ENCODE measurements at regions not wholly inside any gene's neighbourhood (a gene's known extent, or its start where the extent isn't known, plus 50 kb on each side); places are given as distances from the start of the nearest gene placed in this dataset.

GRCh38 chr15:98057453-98057852 lies 97.0 kb downstream of the ARRDC4 start:
- no peak for DNase-seq (ENCODE audit: low read depth, low spot score)
- Histone ChIP-seq H3K27ac (no peak overlapping the region), H3K4me3 (no peak overlapping the region), H3K36me3 (ENCODE audit: insufficient read depth, low read length) (no peaks in the 10 kb centered on the region), H3K9me3 (ENCODE audit: low read depth, low read length) (no peaks in the 10 kb centered on the region), H3K9ac (ENCODE audit: insufficient read length) (no peak overlapping the region)
- TF ChIP-seq POLR2AphosphoS5 (IDR thresholded peaks at IDR 0.05; ENCODE audit: borderline replicate concordance, low read depth, low read length) (no peak), EZH2 (IDR thresholded peaks at IDR 0.05) (no peak), FOXP2 (optimal IDR thresholded peaks at IDR 0.05; ENCODE audit: control extremely low read depth, extremely low read length, insufficient read depth) (no peak)

GRCh38 chr15:98062869-98063268 lies 102.4 kb downstream of the ARRDC4 start:
- Histone ChIP-seq H3K4me3 (no peak overlapping the region), H3K9ac (ENCODE audit: insufficient read length) (no peak overlapping the region), H3K27ac (no peak overlapping the region), H3K9me3 (ENCODE audit: low read depth, low read length) (no peaks in the 10 kb centered on the region), H3K36me3 (ENCODE audit: insufficient read depth, low read length) (no peaks in the 10 kb centered on the region)
- DNase-seq (ENCODE audit: low read depth, low spot score): no peak
- TF ChIP-seq FOXP2 (optimal IDR thresholded peaks at IDR 0.05; ENCODE audit: control extremely low read depth, extremely low read length, insufficient read depth): no peak
- TF ChIP-seq POLR2AphosphoS5 (IDR thresholded peaks at IDR 0.05; ENCODE audit: borderline replicate concordance, low read depth, low read length): no peak
- no peak for TF ChIP-seq EZH2 (IDR thresholded peaks at IDR 0.05)

GRCh38 chr15:98063315-98063714 lies 102.8 kb downstream of the ARRDC4 start:
- TF ChIP-seq FOXP2 (optimal IDR thresholded peaks at IDR 0.05; ENCODE audit: control extremely low read depth, extremely low read length, insufficient read depth): no peak
- TF ChIP-seq POLR2AphosphoS5 (IDR thresholded peaks at IDR 0.05; ENCODE audit: borderline replicate concordance, low read depth, low read length): no peak
- TF ChIP-seq EZH2 (IDR thresholded peaks at IDR 0.05): no peak
- Histone ChIP-seq H3K9me3 (ENCODE audit: low read depth, low read length) (no peaks in the 10 kb centered on the region), H3K36me3 (ENCODE audit: insufficient read depth, low read length) (no peaks in the 10 kb centered on the region), H3K4me3 (no peak overlapping the region), H3K9ac (ENCODE audit: insufficient read length) (no peak overlapping the region), H3K27ac (no peak overlapping the region)
- no peak for DNase-seq (ENCODE audit: low read depth, low spot score)

- TF ChIP-seq POLR2AphosphoS5 (IDR thresholded peaks at IDR 0.05; ENCODE audit: borderline replicate concordance, low read depth, low read length) (no peak), FOXP2 (optimal IDR thresholded peaks at IDR 0.05; ENCODE audit: control extremely low read depth, extremely low read length, insufficient read depth) (no peak), EZH2 (IDR thresholded peaks at IDR 0.05) (no peak)
- no peak overlapping the region for H3K9ac ChIP-seq (ENCODE audit: insufficient read length)
These were observed 103.4 kb downstream of the ARRDC4 start for GRCh38 chr15:98063871-98064270.

GRCh38 chr15:98067339-98067738 lies 106.8 kb downstream of the ARRDC4 start:
- Histone ChIP-seq H3K4me3 (no peak overlapping the region), H3K9ac (ENCODE audit: insufficient read length) (no peak overlapping the region), H3K27ac (no peak overlapping the region), H3K36me3 (ENCODE audit: insufficient read depth, low read length) (no peaks in the 10 kb centered on the region), H3K9me3 (ENCODE audit: low read depth, low read length) (no peaks in the 10 kb centered on the region)
- TF ChIP-seq POLR2AphosphoS5 (IDR thresholded peaks at IDR 0.05; ENCODE audit: borderline replicate concordance, low read depth, low read length): no peak
- no peak for TF ChIP-seq FOXP2 (optimal IDR thresholded peaks at IDR 0.05; ENCODE audit: control extremely low read depth, extremely low read length, insufficient read depth)
- TF ChIP-seq EZH2 (IDR thresholded peaks at IDR 0.05): no peak
- no peak for DNase-seq (ENCODE audit: low read depth, low spot score)

More at GRCh38 chr15:98063871-98064270, 103.4 kb downstream of the ARRDC4 start:
- no peaks in the 10 kb centered on the region for H3K36me3 ChIP-seq (ENCODE audit: insufficient read depth, low read length)
- no peak overlapping the region for H3K27ac ChIP-seq
- no peak overlapping the region for H3K4me3 ChIP-seq
- no peaks in the 10 kb centered on the region for H3K9me3 ChIP-seq (ENCODE audit: low read depth, low read length)
- DNase-seq (ENCODE audit: low read depth, low spot score): no peak

GRCh38 chr15:98069256-98069655 lies 108.8 kb downstream of the ARRDC4 start:
- Histone ChIP-seq H3K9me3 (ENCODE audit: low read depth, low read length) (no peaks in the 10 kb centered on the region), H3K36me3 (ENCODE audit: insufficient read depth, low read length) (no peaks in the 10 kb centered on the region), H3K4me3 (no peak overlapping the region), H3K9ac (ENCODE audit: insufficient read length) (no peak overlapping the region), H3K27ac (no peak overlapping the region)
- DNase-seq (ENCODE audit: low read depth, low spot score): no peak
- TF ChIP-seq POLR2AphosphoS5 (IDR thresholded peaks at IDR 0.05; ENCODE audit: borderline replicate concordance, low read depth, low read length): no peak
- TF ChIP-seq EZH2 (IDR thresholded peaks at IDR 0.05): no peak
- no peak for TF ChIP-seq FOXP2 (optimal IDR thresholded peaks at IDR 0.05; ENCODE audit: control extremely low read depth, extremely low read length, insufficient read depth)

- H3K9ac ChIP-seq (ENCODE audit: insufficient read length): no peak overlapping the region
- DNase-seq (ENCODE audit: low read depth, low spot score): no peak
- no peaks in the 10 kb centered on the region for H3K9me3 ChIP-seq (ENCODE audit: low read depth, low read length)
- H3K27ac ChIP-seq: no peak overlapping the region
- H3K36me3 ChIP-seq (ENCODE audit: insufficient read depth, low read length): no peaks in the 10 kb centered on the region
- TF ChIP-seq EZH2 (IDR thresholded peaks at IDR 0.05): no peak
- TF ChIP-seq POLR2AphosphoS5 (IDR thresholded peaks at IDR 0.05; ENCODE audit: borderline replicate concordance, low read depth, low read length): no peak
- TF ChIP-seq FOXP2 (optimal IDR thresholded peaks at IDR 0.05; ENCODE audit: control extremely low read depth, extremely low read length, insufficient read depth): no peak
- H3K4me3 ChIP-seq: no peak overlapping the region
These were observed 109.6 kb downstream of the ARRDC4 start for GRCh38 chr15:98070137-98070536.

- no peak overlapping the region for H3K9ac ChIP-seq (ENCODE audit: insufficient read length)
- DNase-seq (ENCODE audit: low read depth, low spot score): no peak
- TF ChIP-seq FOXP2 (optimal IDR thresholded peaks at IDR 0.05; ENCODE audit: control extremely low read depth, extremely low read length, insufficient read depth): no peak
- TF ChIP-seq EZH2 (IDR thresholded peaks at IDR 0.05): no peak
- no peak for TF ChIP-seq POLR2AphosphoS5 (IDR thresholded peaks at IDR 0.05; ENCODE audit: borderline replicate concordance, low read depth, low read length)
These were observed 111.3 kb downstream of the ARRDC4 start for GRCh38 chr15:98071786-98072185.

GRCh38 chr15:98075441-98075840 lies 114.9 kb downstream of the ARRDC4 start:
- no peak for DNase-seq (ENCODE audit: low read depth, low spot score)
- Histone ChIP-seq H3K9me3 (ENCODE audit: low read depth, low read length) (no peaks in the 10 kb centered on the region), H3K27ac (no peak overlapping the region), H3K9ac (ENCODE audit: insufficient read length) (no peak overlapping the region), H3K36me3 (ENCODE audit: insufficient read depth, low read length) (no peaks in the 10 kb centered on the region), H3K4me3 (no peak overlapping the region)
- no peak for TF ChIP-seq EZH2 (IDR thresholded peaks at IDR 0.05)
- TF ChIP-seq POLR2AphosphoS5 (IDR thresholded peaks at IDR 0.05; ENCODE audit: borderline replicate concordance, low read depth, low read length): no peak
- TF ChIP-seq FOXP2 (optimal IDR thresholded peaks at IDR 0.05; ENCODE audit: control extremely low read depth, extremely low read length, insufficient read depth): no peak

More at GRCh38 chr15:98071786-98072185, 111.3 kb downstream of the ARRDC4 start:
- Histone ChIP-seq H3K36me3 (ENCODE audit: insufficient read depth, low read length) (no peaks in the 10 kb centered on the region), H3K9me3 (ENCODE audit: low read depth, low read length) (no peaks in the 10 kb centered on the region), H3K27ac (no peak overlapping the region), H3K4me3 (no peak overlapping the region)
